ENCODE measurements at regions not wholly inside any gene's neighbourhood (a gene's known extent, or its start where the extent isn't known, plus 50 kb on each side); places are given as distances from the start of the nearest gene placed in this dataset.

GRCh38 chr10:57743711-57744110 lies 524.0 kb downstream of the IPMK start:
- no peaks in the 10 kb centered on the region for H3K27me3 Mint-ChIP-seq
- Histone ChIP-seq H3K4me1 (ENCODE audit: insufficient read depth, low read length) (no peaks in the 10 kb centered on the region), H3K27ac (ENCODE audit: low read depth in 1 of 2, low read length in 2 of 2) (no peak overlapping the region), H3K9me3 (ENCODE audit: control insufficient read depth in 1 of 2, insufficient read depth in 1 of 2, low read length in 2 of 2) (peaks cover 0 to 3% of the 10 kb centered on the region in 2 experiments), H3K36me3 (ENCODE audit: insufficient read depth, low read length) (no peaks in the 10 kb centered on the region), H3K27me3 (ENCODE audit: control insufficient read depth in 1 of 2, insufficient read depth in 2 of 2, low read length in 2 of 2) (no peaks in the 10 kb centered on the region), H3K4me3 (ENCODE audit: low read length) (no peak overlapping the region)
- ChIA-PET CTCF (no interaction called here), POLR2A (no interaction called here)
- ATAC-seq (ENCODE audit: poor library complexity) = no peak
- no peak for DNase-seq
- H3K27ac Mint-ChIP-seq = no peak overlapping the region
- no peaks in the 10 kb centered on the region for H3K36me3 Mint-ChIP-seq (ENCODE audit: low read depth)
- intact Hi-C loops (cut with DNase I, micrococcal nuclease) = no loop called here
- H3K4me3 Mint-ChIP-seq = no peak overlapping the region
- peaks cover 2% of the 10 kb centered on the region for H3K9me3 Mint-ChIP-seq
- H3K4me1 Mint-ChIP-seq (ENCODE audit: low read depth) = no peaks in the 10 kb centered on the region
- TF ChIP-seq, protein P1, sequence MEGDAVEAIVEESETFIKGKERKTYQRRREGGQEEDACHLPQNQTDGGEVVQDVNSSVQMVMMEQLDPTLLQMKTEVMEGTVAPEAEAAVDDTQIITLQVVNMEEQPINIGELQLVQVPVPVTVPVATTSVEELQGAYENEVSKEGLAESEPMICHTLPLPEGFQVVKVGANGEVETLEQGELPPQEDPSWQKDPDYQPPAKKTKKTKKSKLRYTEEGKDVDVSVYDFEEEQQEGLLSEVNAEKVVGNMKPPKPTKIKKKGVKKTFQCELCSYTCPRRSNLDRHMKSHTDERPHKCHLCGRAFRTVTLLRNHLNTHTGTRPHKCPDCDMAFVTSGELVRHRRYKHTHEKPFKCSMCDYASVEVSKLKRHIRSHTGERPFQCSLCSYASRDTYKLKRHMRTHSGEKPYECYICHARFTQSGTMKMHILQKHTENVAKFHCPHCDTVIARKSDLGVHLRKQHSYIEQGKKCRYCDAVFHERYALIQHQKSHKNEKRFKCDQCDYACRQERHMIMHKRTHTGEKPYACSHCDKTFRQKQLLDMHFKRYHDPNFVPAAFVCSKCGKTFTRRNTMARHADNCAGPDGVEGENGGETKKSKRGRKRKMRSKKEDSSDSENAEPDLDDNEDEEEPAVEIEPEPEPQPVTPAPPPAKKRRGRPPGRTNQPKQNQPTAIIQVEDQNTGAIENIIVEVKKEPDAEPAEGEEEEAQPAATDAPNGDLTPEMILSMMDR (IDR thresholded peaks at IDR 0.05) = no peak

- Mint-ChIP-seq H3K4me1 (ENCODE audit: low read depth) (no peaks in the 10 kb centered on the region), H3K27me3 (no peaks in the 10 kb centered on the region), H3K27ac (no peak overlapping the region), H3K36me3 (ENCODE audit: low read depth) (no peaks in the 10 kb centered on the region), H3K4me3 (no peak overlapping the region), H3K9me3 (no peaks in the 10 kb centered on the region)
- no peak overlapping the region for H3K27ac ChIP-seq (ENCODE audit: low read depth in 1 of 2, low read length in 2 of 2)
- CTCF ChIA-PET = no interaction called here
- no peaks in the 10 kb centered on the region for H3K36me3 ChIP-seq (ENCODE audit: insufficient read depth, low read length)
- no peaks in the 10 kb centered on the region for H3K27me3 ChIP-seq (ENCODE audit: control insufficient read depth in 1 of 2, insufficient read depth in 2 of 2, low read length in 2 of 2)
- intact Hi-C loops (cut with DNase I, micrococcal nuclease) = no loop called here
- no peaks in the 10 kb centered on the region for H3K4me1 ChIP-seq (ENCODE audit: insufficient read depth, low read length)
- DNase-seq (no peak), ATAC-seq (ENCODE audit: poor library complexity) (no peak)
- TF ChIP-seq, protein P1 (IDR thresholded peaks at IDR 0.05) = no peak
- POLR2A ChIA-PET = no interaction called here
- H3K9me3 ChIP-seq (ENCODE audit: control insufficient read depth in 1 of 2, insufficient read depth in 1 of 2, low read length in 2 of 2) = peaks cover 0 to 15% of the 10 kb centered on the region in 2 experiments
- H3K4me3 ChIP-seq (ENCODE audit: low read length) = no peak overlapping the region
Measured at GRCh38 chr10:57741751-57742150, 525.9 kb downstream of the IPMK start.

- TF ChIP-seq, protein P1 (IDR thresholded peaks at IDR 0.05) = no peak
- Mint-ChIP-seq H3K4me1 (ENCODE audit: low read depth) (no peaks in the 10 kb centered on the region), H3K27me3 (no peaks in the 10 kb centered on the region), H3K27ac (no peak overlapping the region), H3K9me3 (peaks cover 12% of the 10 kb centered on the region), H3K4me3 (no peak overlapping the region), H3K36me3 (ENCODE audit: low read depth) (no peaks in the 10 kb centered on the region)
- H3K9me3 ChIP-seq (ENCODE audit: control insufficient read depth in 1 of 2, insufficient read depth in 1 of 2, low read length in 2 of 2) = peaks cover 0 to 4% of the 10 kb centered on the region in 2 experiments
- no peak overlapping the region for H3K4me3 ChIP-seq (ENCODE audit: low read length)
- intact Hi-C loops (cut with DNase I, micrococcal nuclease) = no loop called here
- POLR2A ChIA-PET = no interaction called here
- H3K27me3 ChIP-seq (ENCODE audit: control insufficient read depth in 1 of 2, insufficient read depth in 2 of 2, low read length in 2 of 2) = no peaks in the 10 kb centered on the region
- DNase-seq = no peak
- CTCF ChIA-PET = no interaction called here
- ATAC-seq (ENCODE audit: poor library complexity) = no peak
- H3K27ac ChIP-seq (ENCODE audit: low read depth in 1 of 2, low read length in 2 of 2) = no peak overlapping the region
- no peaks in the 10 kb centered on the region for H3K36me3 ChIP-seq (ENCODE audit: insufficient read depth, low read length)
- H3K4me1 ChIP-seq (ENCODE audit: insufficient read depth, low read length) = no peaks in the 10 kb centered on the region
Measured at GRCh38 chr10:57723305-57723704, 544.4 kb downstream of the IPMK start.

All from CD4-positive, alpha-beta T cell (primary cell).